ENCODE measurements at regions not wholly inside any gene's neighbourhood (a gene's known extent, or its start where the extent isn't known, plus 50 kb on each side); places are given as distances from the start of the nearest gene placed in this dataset.

GRCh38 chr10:132479024-132479602 is 58.5 kb upstream of the INPP5A start:
- CTCF ChIA-PET: no interaction called here
- H3K4me3 Mint-ChIP-seq: no peak overlapping the region
- H3K9me3 Mint-ChIP-seq: no peaks in the 10 kb centered on the region
- DNase-seq: no peak
- H3K27me3 Mint-ChIP-seq: peaks cover 18% of the 10 kb centered on the region
- H3K36me3 Mint-ChIP-seq (ENCODE audit: low read depth): no peaks in the 10 kb centered on the region
- no peaks in the 10 kb centered on the region for H3K4me1 Mint-ChIP-seq
- POLR2A ChIA-PET: no interaction called here
- no peak overlapping the region for H3K27ac Mint-ChIP-seq

DNA sequence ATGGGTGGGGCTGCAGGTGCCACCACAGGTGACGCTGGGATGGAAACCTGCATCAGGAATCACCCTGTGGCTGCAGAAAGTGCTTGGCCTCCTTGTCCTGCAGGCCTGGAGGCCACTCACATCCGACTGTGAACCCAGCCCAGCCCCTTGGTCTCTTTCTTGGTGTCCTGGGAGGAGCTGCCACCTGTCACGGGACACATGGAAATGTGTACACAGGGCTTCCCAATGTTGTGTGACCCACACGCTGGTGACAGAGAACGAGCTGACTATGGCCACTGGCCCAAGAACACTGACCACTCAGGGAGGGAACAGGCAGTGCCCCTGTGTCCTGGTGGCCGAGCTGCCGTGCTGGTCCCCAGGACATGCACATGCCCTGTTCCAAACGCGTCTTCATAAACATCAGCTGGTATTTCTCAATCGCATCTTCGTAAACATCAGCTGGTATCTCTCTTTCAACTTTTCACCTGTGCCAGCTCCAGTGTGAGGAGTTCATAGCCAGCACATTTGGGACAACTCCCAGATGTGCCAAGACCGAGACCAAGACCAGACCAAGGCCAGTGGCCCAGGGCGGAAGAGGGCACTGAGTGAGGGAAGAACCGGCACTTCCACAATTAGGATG is 57.9 kb upstream of the INPP5A start:
- no peaks in the 10 kb centered on the region for H3K4me1 Mint-ChIP-seq
- H3K4me3 Mint-ChIP-seq: no peak overlapping the region
- POLR2A ChIA-PET: no interaction called here

DNA sequence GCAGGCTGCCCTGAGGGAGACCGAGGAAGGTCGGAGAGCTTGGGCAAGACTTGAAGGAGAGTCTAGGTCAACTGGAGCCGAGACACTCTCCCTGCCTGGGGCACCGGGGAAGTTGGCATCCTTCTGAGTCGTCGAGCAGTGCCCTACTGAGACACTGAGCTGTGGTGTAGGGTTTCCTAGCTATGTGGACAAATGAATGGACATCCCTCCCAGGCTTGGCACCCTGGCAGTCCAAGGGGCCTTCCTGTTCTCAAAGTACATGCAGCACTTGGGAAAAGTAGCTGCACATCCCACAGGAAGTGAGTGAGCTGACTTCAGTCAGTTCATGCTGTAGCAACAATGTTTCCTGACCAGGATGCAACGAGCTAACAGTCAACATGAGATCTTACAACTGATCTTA is 57.2 kb upstream of the INPP5A start:
- Mint-ChIP-seq H3K4me1 (no peaks in the 10 kb centered on the region), H3K9me3 (no peaks in the 10 kb centered on the region), H3K27ac (no peak overlapping the region), H3K36me3 (ENCODE audit: low read depth) (no peaks in the 10 kb centered on the region), H3K4me3 (no peak overlapping the region), H3K27me3 (peaks cover 18% of the 10 kb centered on the region)
- DNase-seq: no peak
- ChIA-PET POLR2A (no interaction called here), CTCF (no interaction called here)

More for the DNA sequence above, 57.9 kb upstream of the INPP5A start:
- CTCF ChIA-PET: no interaction called here
- Mint-ChIP-seq H3K36me3 (ENCODE audit: low read depth) (no peaks in the 10 kb centered on the region), H3K9me3 (no peaks in the 10 kb centered on the region), H3K27ac (no peak overlapping the region), H3K27me3 (peaks cover 18% of the 10 kb centered on the region)
- no peak for DNase-seq

DNA sequence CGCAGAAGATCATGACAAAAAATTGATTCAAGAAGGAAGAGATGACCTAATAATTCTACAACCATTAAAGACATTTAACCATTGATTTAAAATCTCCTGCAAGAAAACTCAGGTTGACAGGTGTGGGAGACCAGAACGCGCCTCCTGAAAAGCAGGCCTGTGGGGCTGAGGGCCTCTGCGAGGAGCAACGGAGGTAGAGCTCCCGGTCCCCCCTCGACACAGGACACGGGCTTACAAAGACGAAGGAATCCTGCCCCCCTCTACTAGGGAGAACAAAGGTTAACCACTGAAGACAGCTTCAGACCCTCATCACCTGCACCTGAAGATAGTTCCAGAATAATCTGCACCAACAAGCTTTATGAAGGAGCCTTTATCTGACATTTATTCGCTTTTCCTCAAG is 55.9 kb upstream of the INPP5A start:
- Mint-ChIP-seq H3K9me3 (no peaks in the 10 kb centered on the region), H3K27ac (no peak overlapping the region), H3K36me3 (ENCODE audit: low read depth) (no peaks in the 10 kb centered on the region), H3K4me3 (no peak overlapping the region), H3K4me1 (no peaks in the 10 kb centered on the region), H3K27me3 (peaks cover 13% of the 10 kb centered on the region)
- POLR2A ChIA-PET: no interaction called here
- CTCF ChIA-PET: no interaction called here
- DNase-seq: no peak

DNA sequence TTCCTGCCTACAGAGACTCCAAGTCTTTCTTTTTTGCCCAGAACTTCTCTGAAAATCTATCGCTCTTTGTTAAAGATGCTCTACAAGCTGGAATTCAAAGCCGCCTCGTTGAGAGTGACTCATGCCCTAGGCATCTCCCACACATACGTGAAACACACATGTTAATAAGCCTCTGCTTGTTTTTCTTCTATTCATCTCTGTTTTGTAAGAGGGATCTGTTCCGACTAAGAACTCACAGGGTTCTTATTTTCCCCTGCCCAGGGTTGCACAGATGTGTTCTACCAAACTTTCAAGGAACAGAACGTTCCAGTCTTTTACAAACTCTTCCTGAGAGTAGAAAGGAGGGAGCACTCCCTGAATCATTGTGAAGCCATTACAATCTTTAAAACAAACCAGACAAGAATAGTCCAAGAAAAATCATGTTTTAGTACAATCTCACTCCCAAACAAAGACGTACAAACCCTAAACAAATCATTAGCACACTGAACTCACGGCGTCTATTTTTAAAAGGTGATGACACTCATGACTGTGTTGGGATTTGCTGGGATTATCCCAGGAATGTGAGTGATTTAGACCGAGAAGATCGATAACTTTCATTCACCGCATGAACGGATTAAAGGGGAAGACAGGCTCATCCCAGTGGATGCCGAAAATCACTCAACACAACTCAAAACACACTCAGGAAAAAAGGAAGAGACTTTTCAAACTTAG is 55.3 kb upstream of the INPP5A start:
- H3K9me3 Mint-ChIP-seq: no peaks in the 10 kb centered on the region
- DNase-seq: no peak
- no peak overlapping the region for H3K4me3 Mint-ChIP-seq
- H3K27ac Mint-ChIP-seq: no peak overlapping the region
- peaks cover 13% of the 10 kb centered on the region for H3K27me3 Mint-ChIP-seq
- H3K4me1 Mint-ChIP-seq: no peaks in the 10 kb centered on the region
- ChIA-PET POLR2A (no interaction called here), CTCF (no interaction called here)
- H3K36me3 Mint-ChIP-seq (ENCODE audit: low read depth): no peaks in the 10 kb centered on the region

DNA sequence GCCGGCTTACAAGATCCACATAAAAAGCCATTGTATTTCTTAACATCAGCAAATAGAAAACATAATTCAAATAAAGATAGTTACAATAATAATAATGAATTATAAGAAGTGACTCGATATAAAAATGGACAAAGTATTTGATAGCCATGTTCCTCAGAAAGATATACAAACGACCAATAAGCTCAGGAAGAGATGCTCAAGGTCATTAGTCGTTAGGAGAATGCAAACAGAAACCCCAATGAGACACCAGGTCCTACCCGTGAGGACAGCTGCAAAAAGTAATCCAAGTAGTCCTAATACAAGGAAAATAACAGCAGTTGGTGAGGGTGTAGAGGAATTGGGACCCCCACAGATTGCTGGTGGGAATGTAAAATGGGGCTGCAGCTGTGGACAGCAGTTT is 54.2 kb upstream of the INPP5A start:
- H3K27ac Mint-ChIP-seq: no peak overlapping the region
- H3K36me3 Mint-ChIP-seq (ENCODE audit: low read depth): no peaks in the 10 kb centered on the region
- H3K27me3 Mint-ChIP-seq: peaks cover 13% of the 10 kb centered on the region
- no peak overlapping the region for H3K4me3 Mint-ChIP-seq
- DNase-seq: no peak
- H3K4me1 Mint-ChIP-seq: no peaks in the 10 kb centered on the region
- H3K9me3 Mint-ChIP-seq: no peaks in the 10 kb centered on the region
- ChIA-PET CTCF (no interaction called here), POLR2A (interaction anchor here (0.6 to 1.1 kb wide), 2 partner anchors 18 to 223 kb away, joined by 3 to 4 read pairs; no protein-coding TSS in a partner anchor)

DNA sequence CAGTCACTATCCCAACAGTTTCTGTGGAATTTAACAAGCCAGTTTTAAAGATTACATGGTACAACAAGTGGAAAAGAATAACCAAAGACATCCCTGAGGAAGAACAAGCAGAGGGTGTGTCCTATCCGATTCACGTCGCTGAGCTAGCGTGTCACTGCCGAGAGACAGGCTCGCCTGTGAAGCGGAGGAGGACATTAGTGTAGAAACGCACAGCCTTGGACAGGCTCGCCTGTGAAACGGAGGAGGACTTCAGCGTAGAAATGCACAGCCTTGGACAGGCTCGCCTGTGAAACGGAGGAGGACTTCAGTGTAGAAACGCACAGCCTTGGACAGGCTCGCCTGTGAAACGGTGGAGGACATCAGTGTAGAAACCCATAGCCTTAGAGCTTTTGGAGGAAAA is 52.7 kb upstream of the INPP5A start:
- H3K27ac Mint-ChIP-seq: no peak overlapping the region
- CTCF ChIA-PET: no interaction called here
- H3K4me3 Mint-ChIP-seq: no peak overlapping the region
- no peaks in the 10 kb centered on the region for H3K36me3 Mint-ChIP-seq (ENCODE audit: low read depth)
- no peak for DNase-seq
- H3K9me3 Mint-ChIP-seq: no peaks in the 10 kb centered on the region
- POLR2A ChIA-PET: no interaction called here
- H3K4me1 Mint-ChIP-seq: no peaks in the 10 kb centered on the region
- H3K27me3 Mint-ChIP-seq: peaks cover 13% of the 10 kb centered on the region

DNA sequence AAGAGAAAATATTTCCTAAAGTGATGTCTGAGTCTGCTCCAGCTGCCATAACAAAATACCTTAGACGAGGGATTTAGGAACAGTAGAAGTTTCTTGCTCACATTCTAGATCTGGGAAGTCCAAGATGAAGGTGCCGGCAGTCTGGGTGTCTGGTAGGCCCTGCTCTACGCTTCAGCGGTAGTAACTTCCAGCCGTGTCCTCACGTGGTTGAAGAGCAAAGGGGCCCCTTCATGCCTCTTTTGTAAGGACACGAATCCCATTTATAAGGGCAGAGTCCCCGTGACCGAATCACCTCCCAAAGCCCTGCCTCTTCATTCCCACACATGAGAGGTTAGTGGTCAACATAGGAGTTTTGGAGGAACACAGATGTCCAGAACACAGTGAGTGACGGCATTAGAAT is 52.2 kb upstream of the INPP5A start:
- no peaks in the 10 kb centered on the region for H3K4me1 Mint-ChIP-seq
- H3K4me3 Mint-ChIP-seq: no peak overlapping the region
- ChIA-PET CTCF (no interaction called here), POLR2A (no interaction called here)
- DNase-seq: no peak
- peaks cover 13% of the 10 kb centered on the region for H3K27me3 Mint-ChIP-seq
- H3K36me3 Mint-ChIP-seq (ENCODE audit: low read depth): no peaks in the 10 kb centered on the region
- peaks cover 3% of the 10 kb centered on the region for H3K9me3 Mint-ChIP-seq
- no peak overlapping the region for H3K27ac Mint-ChIP-seq

DNA sequence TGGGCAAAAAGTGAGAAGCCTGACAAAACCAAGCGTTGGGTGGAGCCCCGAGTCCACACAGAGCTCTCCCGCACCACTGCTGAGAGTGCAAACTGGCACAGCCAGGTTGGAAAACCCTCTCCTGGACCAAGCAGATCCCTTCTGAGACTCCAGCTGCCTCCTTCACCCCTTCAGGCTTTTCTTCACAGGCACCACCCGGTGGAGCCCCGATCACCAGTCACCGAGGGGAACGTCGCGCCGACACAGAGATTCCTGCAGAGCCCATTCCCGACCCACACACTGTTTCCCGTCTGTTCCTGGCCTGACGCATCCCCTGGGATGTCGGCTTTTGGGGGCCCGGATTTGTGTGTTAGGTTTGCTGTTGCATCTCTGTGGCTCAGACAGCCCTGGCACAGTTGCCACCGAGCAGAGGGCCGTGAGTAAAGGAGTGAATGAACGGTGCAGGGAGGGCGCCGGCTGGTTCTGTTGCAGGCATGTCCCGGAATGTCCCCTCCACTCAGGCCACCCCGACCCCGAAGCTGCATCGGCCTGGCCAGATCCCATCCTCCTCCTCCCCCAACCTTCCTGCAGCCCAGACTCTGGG is 51.0 kb upstream of the INPP5A start:
- DNase-seq: no peak
- Mint-ChIP-seq H3K4me3 (no peak overlapping the region), H3K36me3 (ENCODE audit: low read depth) (no peaks in the 10 kb centered on the region), H3K27ac (no peak overlapping the region), H3K4me1 (no peaks in the 10 kb centered on the region), H3K27me3 (peaks cover 7% of the 10 kb centered on the region), H3K9me3 (peaks cover 4% of the 10 kb centered on the region)
- POLR2A ChIA-PET: no interaction called here
- CTCF ChIA-PET: no interaction called here

DNA sequence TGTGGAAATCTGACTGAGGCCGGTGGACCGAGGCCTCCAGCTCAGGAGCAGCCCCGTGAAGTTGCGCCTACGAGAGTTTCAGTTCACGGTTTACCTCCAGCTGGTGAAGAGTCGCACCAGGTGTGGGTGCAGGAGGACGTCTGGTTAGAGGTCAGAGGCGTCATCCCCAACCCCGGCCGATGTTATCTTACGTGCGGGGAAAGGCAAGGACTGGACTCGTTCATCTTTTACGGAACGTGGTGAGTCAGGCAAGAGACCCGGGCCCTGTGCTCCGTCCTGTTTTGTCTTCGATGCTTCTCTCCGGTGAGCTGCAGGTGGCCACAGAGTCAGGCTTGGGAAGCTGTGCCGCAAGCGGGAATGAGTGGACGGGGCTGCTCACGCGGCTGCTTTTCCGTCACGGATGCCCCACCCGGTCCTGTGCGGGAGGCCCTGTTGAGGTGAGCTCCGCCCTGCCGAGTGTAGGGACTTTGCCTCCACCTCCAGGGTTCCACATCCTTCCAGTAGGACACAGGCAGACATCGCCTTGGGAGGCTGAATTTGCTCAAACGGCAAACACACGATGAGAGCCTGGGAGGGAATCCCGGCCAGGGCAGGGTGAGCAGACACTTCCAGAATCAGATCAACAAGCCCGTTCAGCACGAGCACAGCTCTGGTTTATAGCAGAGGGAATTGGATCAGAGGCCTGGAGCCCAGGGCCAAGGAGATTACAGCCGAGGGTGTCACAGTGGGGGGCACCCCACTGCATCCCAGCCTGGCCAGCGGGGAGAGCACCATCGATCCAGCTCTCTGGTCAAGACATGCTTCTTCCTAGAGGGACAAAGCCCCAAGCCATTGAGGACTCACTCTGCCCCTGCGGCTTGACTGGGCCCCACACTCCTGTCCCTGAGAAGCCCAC is 50.1 kb upstream of the INPP5A start:
- H3K27ac Mint-ChIP-seq: no peak overlapping the region
- no peak for DNase-seq
- H3K4me3 Mint-ChIP-seq: no peak overlapping the region
- CTCF ChIA-PET: no interaction called here
- H3K4me1 Mint-ChIP-seq: no peaks in the 10 kb centered on the region
- H3K27me3 Mint-ChIP-seq: peaks cover 1% of the 10 kb centered on the region
- POLR2A ChIA-PET: no interaction called here
- no peaks in the 10 kb centered on the region for H3K36me3 Mint-ChIP-seq (ENCODE audit: low read depth)
- H3K9me3 Mint-ChIP-seq: peaks cover 4% of the 10 kb centered on the region

Measured in activated CD4-positive, alpha-beta memory T cell treated with anti-CD3 and anti-CD28 coated beads, Interleukin-2, amount 10 ng/mL, durations not matched to agents 7 days and 5 days (primary cell).